T-helper 2 cell (primary cell): ENCODE measurements at regions not wholly inside any gene's neighbourhood (a gene's known extent, or its start where the extent isn't known, plus 50 kb on each side); places are given as distances from the start of the nearest gene placed in this dataset.

ENCODE experiments used
- DNase-seq, 5 experiments: peaks; one replicate each; pipeline versions ENCODE4 v3.0.0 to v3.0.0-alpha.2; 2012 to 2022

GRCh38 chr18:27750923-27751322 is 426.0 kb downstream of the CDH2 start:
- no peak for DNase-seq

DNA sequence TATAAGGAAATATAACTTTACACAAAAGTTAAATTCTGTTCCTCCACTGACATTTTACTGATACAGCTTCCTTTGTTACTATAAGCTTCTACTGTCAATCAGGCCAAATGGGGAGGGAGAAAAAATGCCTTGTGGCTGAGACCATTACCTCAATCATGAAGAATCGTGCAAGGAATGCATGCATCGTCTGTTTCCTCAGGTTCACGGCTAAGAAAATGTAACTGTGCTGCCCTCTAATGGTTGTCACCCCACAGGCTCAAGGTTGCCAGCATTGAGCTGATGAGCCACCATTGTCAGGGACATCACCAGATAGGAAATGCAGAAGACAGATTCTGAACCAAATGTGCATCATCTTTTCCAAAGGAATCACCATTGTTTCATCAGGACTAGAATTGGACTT is 426.9 kb downstream of the CDH2 start:
- DNase-seq, result peak in 1 of 5 experiments; percentile 17

GRCh38 chr18:27749194-27749593 is 427.7 kb downstream of the CDH2 start:
- DNase-seq, result no peak

DNA sequence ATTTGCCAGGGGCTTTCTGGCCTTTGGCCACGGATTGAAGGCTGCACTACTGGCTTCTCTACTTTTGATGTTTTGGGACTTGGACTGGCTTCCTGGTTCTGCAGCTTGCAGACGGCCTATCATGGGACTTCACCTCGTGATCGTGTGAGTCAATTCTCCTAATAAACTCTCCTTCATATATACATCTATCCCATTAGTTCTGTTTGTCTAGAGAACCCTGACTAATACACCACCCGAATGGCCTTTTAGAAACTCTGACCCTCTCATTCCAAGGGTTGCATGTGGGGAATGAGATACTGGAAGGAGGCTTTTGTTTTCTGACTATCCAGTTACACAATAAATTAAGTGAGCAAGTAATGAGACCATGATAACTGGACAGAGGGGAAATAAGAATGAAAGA is 430.7 kb downstream of the CDH2 start:
- no peak for DNase-seq

DNA sequence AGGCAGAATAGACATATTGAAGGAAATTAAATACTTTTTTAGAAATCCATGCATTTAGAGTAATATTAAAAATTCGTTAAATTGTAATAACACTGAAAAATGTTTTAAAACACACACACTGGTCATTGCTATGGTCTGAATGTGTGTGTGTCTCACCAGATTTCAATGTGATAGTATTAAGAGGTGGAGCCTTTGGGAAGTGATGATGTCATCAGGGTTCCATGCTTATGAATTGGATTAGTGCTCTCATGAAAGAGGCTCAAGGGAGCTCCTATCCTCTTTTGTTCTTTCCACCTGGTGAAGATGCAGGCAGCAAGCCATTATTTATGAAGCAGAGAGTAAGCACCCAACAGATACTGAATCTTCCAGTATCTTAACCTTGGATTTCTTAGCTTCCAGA is 441.8 kb downstream of the CDH2 start:
- DNase-seq, result no peak

GRCh38 chr18:27731211-27731610 is 445.7 kb downstream of the CDH2 start:
- no peak for DNase-seq

GRCh38 chr18:27728659-27729058 is 448.3 kb downstream of the CDH2 start:
- DNase-seq, result no peak

DNA sequence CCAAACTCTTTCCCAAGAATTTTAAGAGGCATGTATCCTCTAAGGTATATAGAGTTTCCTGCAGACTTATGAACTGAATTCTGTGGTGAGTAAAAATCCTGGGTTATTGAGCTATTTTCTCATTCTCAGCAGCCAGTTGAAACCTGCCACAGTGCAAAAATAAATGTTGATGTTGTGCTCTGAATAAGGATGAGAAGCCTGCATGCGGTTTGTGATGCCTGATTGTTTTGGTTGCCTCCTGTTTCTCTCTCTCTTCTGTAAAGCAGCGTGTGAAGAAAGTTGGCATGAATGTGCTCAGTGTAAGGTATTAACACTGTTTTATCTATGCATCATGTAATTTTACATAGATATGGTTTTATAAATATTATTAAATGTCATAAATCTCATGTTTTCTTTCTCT is 452.6 kb downstream of the CDH2 start:
- no peak for DNase-seq

DNA sequence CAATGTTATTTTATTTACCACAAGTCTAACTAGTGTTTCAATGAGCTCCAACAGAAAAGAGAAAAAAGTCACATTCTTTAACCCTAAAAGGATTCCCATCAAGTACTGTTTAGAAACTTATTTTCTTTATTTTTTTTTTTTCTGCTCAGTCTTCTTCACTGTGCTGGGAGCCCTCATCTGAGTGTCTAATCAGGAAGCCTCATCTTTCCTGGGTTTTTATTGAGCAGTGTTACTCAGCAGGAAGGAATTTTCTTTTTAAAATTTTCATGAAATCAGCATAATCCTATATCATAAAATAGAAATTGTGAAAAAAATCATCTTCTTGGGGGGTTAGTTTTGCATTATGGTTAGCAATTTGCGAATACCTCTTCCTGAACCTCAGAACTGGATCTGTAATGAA is 453.8 kb downstream of the CDH2 start:
- DNase-seq, result no peak

- DNase-seq, result no peak
These were observed 457.2 kb downstream of the CDH2 start for GRCh38 chr18:27719680-27720079.

- DNase-seq, result no peak
These were observed 459.1 kb downstream of the CDH2 start for GRCh38 chr18:27717816-27718215.

DNA sequence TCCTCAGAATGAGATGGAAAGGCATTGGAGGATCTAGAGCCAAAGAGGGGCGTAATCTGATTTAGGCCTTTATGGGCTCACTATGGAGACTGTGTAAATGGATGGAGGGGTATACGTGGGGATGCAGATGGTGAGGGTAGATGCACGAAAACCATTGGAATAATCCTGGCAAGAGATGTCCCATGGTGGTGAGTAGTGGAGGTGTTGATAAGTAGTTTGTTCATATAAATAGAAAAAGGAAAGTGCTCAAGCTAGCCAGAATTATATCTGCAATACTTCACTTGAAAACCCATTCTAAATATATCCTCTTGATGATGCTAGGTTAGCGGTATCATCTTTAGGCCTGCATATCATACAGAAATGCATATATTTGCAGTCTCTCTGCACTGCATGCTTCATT is 459.7 kb downstream of the CDH2 start:
- no peak for DNase-seq

DNA sequence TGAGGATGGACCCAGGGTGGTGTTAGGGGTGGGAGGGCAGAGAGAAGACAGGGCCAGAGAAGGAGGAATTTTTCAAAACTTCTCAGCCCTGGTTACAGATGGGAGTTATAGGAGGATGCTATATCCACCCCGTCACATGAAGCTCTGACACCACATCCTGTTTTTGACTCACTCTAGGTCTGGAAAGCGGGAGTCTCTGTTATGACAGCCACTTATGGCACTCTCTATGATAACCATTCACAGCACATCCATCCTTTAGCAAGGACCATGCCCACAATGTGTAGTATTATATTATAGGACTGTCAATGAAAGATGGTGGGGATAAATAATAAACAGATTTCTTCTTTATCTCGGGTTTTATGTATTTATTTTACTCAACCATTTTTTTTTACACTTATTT is 461.2 kb downstream of the CDH2 start:
- DNase-seq, result no peak

DNA sequence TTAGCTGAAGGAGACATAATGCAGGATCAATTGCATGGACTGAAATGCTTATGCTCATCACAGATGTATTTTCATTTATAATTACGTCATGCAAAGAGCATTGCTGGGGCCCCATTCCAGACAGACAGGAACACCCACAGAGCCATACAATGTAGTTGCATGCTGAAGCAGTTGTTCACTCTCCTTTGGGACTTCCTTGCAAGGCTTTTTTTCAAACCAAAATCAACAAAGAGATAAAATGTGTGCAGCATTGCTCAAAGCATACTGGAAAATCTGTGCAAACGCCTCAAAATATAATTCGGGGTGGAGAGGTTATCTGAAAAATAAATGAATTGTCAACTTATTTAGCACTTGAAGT is 463.2 kb downstream of the CDH2 start:
- DNase-seq, result no peak

DNA sequence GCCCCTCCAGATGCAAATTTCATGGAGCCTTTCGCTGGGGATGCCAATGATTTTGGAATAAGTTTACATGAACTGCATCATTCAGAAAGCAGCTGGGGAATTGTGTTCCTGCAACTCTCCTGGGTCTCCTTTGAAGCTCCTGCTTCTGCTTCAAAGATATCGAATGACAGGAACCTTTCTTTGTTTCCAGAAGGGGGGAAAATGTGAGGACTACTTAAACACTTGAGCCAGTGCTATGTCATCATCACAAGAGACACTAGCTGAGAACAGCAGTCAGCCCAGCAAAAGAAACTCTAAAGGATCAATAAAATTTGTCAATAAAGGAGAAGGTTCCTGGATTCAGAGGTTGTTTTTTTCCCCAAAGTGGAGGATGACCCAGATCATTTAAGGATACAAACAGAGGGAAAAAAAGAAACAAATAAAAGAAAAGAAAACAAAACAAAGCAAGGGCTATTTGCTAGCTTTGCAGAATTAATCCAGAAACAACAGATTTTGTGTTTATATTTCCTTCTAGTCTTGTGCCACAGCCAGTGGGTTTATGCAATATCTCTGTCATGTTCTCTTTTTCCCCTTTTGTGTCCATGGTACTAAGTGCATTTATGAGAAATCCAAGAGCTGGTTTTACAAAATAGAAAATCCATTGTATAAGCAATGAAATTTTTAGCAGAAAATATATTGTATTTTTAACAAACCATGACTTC is 463.7 kb downstream of the CDH2 start:
- no peak for DNase-seq

DNA sequence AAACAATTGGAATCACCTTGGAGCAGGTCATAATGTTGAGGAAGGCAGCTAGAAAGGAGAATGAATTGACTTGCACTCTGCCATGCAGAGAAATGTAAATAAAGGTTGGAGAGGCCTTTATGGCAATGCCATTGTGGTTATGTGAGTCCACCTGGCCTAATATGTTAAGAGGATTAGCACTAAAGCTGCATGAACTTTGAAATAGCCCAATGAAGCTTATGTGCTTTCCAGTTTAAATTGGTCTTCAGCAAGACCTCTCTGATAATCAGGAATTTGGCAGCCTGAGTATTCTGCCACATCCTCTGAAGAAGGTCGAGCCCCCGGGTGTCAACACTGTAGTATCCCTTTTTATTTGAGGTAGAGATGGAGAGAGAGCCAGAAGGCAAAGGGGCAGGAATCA is 464.9 kb downstream of the CDH2 start:
- no peak for DNase-seq

- no peak for DNase-seq
These were observed 465.5 kb downstream of the CDH2 start for GRCh38 chr18:27711382-27711781.

GRCh38 chr18:27709344-27709743 is 467.6 kb downstream of the CDH2 start:
- DNase-seq, result no peak

GRCh38 chr18:27707201-27707600 is 469.7 kb downstream of the CDH2 start:
- no peak for DNase-seq

GRCh38 chr18:27704736-27705361 is 472.1 kb downstream of the CDH2 start:
- no peak for DNase-seq

DNA sequence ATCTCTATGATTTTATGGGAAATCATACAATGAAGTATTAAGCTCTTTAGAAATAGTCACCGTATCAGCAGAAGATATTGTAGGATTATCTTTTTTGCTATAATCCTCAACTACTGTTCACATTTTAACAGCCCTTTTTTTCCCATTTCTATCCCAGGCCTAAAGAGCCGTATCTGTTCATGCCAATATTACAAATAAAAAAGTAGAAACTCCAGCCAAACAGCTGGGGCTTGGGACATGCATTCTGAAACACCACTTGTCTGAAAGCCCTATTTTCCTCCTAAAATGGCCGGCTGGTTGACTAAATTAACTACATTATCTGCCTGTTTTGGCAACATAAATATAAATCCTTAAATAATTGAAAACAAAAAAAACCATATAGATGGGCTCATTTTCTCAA is 477.8 kb downstream of the CDH2 start:
- no peak for DNase-seq

DNA sequence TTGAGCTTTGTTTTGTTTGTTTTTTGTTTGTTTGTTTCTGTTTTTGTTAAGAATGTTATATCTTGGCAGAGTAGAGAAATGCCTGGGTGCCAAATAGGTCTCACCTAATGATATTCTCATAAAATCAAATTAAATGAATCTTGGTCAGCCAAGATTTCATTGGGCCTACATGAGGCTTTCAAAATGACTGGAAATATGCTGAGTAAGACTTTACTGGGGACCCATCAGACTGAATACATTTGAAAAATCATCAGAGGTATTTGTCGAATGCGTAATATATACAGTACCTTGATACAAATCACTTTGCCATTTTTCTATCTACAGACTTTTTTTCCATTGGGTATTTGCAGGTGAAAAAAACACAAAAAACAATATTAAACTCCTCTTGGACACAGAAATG is 480.8 kb downstream of the CDH2 start:
- DNase-seq, result no peak

DNA sequence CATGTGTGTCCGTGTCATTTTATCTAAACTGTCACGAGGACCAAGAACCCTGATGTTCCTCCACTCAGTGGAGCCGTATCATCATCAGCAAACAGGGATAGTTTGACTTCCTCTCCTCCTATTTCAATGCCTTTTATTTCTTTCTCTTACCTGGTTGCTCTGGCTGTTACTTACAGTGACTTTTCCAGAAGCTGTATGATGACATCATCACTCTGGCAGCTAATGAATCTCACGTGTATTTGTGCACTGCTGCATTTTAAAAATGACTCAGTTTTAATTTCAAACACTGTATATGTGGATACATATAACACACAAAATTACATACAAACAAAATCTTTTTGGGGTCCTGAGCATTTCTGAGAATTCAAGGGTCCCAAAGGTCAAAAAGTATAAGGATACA is 481.4 kb downstream of the CDH2 start:
- no peak for DNase-seq

DNA sequence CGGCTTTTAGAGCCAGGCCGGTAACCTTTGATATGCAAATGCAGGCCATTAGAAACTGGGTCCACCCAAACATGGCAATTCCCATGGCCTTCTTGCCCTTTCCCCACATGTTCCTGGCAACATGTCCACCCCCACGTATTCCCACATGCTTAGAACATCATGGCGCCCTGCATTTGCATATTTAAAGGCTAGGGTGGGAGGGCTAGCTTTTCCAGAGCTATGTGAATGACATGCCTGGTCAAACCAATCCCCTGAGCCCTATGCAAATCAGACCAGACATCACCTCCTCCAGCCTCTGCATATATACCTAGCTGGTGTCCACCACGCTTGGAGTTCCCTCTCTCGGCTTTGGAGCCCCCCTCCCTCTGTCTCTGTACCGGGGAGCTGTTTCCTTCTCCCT is 481.9 kb downstream of the CDH2 start:
- no peak for DNase-seq

DNA sequence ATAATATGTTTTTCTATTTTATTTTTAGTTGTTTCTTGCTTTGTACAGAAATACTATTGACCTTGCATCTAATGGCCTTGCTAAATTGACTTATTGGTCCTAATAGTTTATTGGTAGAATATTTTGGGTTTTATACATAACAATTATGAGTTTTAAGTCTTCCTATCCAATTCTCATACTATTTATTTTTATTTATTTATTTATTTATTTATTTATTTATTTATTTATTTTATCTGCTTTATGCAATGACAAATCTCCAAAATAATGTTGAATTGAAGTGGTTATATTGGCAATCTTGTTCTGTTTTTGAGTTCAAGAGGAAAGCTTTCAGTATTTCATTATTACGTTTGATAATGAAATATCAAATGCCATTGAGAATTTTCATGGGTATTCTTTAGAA is 488.3 kb downstream of the CDH2 start:
- no peak for DNase-seq
